HL-60 (cell line): ENCODE measurements at regions not wholly inside any gene's neighbourhood (a gene's known extent, or its start where the extent isn't known, plus 50 kb on each side); places are given as distances from the start of the nearest gene placed in this dataset.

Experiments
- DNase-seq, 2 experiments: peaks; one replicate each; pipeline ENCODE4 v3.0.0-alpha.2; 2010 to 2020; ENCODE audit warnings: low read depth in 1 of 2, low spot score in 1 of 2
- H3K27ac ChIP-seq: fragments of 250-450 bp; sonication (Bioruptor Pico); replicated peaks from 2 replicates; pipeline ENCODE4 v1.5.1; 2020; ENCODE audit warnings: mild to moderate bottlenecking, moderate library complexity
- H3K27me3 ChIP-seq: fragments of 250-450 bp; sonication (Bioruptor Pico); 2 replicates; pipeline ENCODE4 v1.5.1; 2021; ENCODE audit warnings: mild to moderate bottlenecking, moderate library complexity; ENCODE audit not compliant: insufficient read depth, poor library complexity, severe bottlenecking
- H3K4me3 ChIP-seq: replicated peaks from 2 replicates; pipeline ENCODE4 v1.5.1; 2011; ENCODE audit warnings: mild to moderate bottlenecking, control low read depth, low read length; ENCODE audit not compliant: insufficient read depth
- CTCF ChIP-seq: IDR thresholded peaks from one replicate; pipeline ENCODE4 v1.5.1; 2011; ENCODE audit warnings: low read length, control low read depth, inconsistent platforms; ENCODE audit not compliant: insufficient read depth
- GABPA ChIP-seq: IDR thresholded peaks from 2 replicates; pipeline ENCODE4 v1.6.1; 2012; ENCODE audit warnings: low read depth
- POLR2AphosphoS5 ChIP-seq: IDR thresholded peaks from 2 replicates; pipeline ENCODE4 v1.6.1; 2012; ENCODE audit warnings: low read depth
- REST ChIP-seq: IDR thresholded peaks from 2 replicates; pipeline ENCODE4 v1.6.1; 2012; ENCODE audit warnings: low read depth; ENCODE audit not compliant: insufficient replicate concordance
- SPI1 ChIP-seq: IDR thresholded peaks from 2 replicates; pipeline ENCODE4 v1.6.1; 2012; ENCODE audit warnings: low read depth, mild to moderate bottlenecking, borderline replicate concordance

GRCh38 chr1:181310560-181310959 lies 172.8 kb upstream of the CACNA1E start:
- Histone ChIP-seq H3K27ac (no peak overlapping the region), H3K4me3 (no peak overlapping the region), H3K27me3 (peaks cover 20% of the 10 kb centered on the region)
- no peak for DNase-seq
- TF ChIP-seq CTCF (no peak), SPI1 (no peak), GABPA (no peak), POLR2AphosphoS5 (no peak), REST (no peak)

- TF ChIP-seq POLR2AphosphoS5 (no peak), CTCF (no peak), GABPA (no peak), SPI1 (no peak), REST (no peak)
- no peak for DNase-seq
- H3K27ac ChIP-seq, result no peak overlapping the region
- no peak overlapping the region for H3K4me3 ChIP-seq
- H3K27me3 ChIP-seq, result peaks cover 42% of the 10 kb centered on the region
These were observed 170.4 kb upstream of the CACNA1E start for GRCh38 chr1:181312946-181313345.

- Histone ChIP-seq H3K27me3 (peaks cover 47% of the 10 kb centered on the region), H3K4me3 (no peak overlapping the region), H3K27ac (no peak overlapping the region)
- no peak for DNase-seq
- no peak for TF ChIP-seq CTCF
- no peak for TF ChIP-seq REST
- TF ChIP-seq GABPA, result no peak
These were observed 169.9 kb upstream of the CACNA1E start for GRCh38 chr1:181313466-181313865.
